ENCODE measurements at regions not wholly inside any gene's neighbourhood (a gene's known extent, or its start where the extent isn't known, plus 50 kb on each side); places are given as distances from the start of the nearest gene placed in this dataset.
"Not testable (repeated sequence)": the region's sequence is repeated elsewhere in the genome, so short reads cannot be mapped to it uniquely, and the experiment has no call there.

DNA sequence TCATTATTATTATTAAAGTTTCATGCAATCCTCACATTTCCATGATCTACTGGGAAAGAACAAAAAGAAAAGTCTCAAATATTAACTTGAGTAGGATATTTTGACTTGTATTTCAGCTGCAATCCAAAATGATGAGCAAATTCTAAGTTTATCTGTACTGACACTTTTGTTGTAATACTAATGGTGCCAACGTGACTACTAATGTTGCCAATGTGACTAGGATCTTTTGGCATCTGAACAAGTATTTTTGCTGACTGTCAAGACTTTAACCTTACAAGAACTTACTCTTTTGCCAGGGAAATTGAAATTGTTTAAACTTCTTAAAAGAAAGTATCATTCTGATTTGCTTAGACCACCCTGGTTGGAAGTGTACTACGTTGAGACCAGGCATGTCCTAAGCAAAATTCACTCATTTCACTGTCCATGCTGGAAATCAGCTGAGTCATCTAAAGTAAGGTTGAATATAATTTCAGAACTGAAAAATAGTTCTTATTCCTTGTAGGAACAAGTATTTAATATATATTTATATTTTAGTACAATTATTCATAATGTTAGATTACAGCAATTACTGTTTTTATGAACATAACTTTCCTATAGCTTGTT, 78.5 kb upstream of the LYZL1 start:
- DNase-seq (ENCODE audit: low read depth): no peak

DNA sequence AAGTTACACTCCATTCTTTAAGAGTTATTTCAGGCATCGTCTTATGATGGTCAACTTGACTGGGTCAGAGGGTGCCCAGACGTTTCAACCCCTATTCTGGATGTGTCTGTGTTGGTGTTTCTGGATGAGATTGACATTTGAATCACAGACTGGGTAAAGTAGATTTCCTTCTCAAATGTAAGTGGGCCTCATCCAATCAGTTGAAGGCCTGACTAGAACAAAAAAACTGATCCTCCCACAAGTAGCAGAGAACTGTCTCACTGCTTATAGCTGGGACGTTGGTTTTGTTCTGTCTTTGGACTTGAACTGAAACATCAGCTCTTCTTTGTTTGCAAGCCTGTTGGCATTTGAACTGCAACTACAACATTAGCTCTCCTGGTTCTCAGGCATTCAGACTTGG, 76.3 kb upstream of the LYZL1 start:
- no peak for DNase-seq (ENCODE audit: low read depth)

DNA sequence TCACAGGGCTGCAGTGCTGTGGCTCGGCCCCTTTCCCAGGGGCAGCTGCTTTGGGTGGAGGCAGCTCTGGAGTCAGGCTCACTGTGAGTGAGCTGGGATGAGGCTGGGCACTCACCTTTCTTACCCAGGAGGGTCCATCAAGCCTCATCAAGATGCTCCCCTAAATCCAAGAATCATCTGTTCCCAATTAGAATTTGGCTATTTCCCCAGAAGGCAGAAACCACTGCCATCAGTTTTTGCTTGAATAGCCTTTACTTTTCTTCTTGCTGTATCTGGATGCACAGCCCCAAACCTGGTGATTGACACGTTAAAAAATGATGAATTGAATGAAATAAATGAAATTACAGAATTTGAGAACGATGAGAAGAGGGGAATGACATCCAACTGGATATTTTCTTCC, 74.3 kb upstream of the LYZL1 start:
- DNase-seq (ENCODE audit: low read depth): no peak

DNA sequence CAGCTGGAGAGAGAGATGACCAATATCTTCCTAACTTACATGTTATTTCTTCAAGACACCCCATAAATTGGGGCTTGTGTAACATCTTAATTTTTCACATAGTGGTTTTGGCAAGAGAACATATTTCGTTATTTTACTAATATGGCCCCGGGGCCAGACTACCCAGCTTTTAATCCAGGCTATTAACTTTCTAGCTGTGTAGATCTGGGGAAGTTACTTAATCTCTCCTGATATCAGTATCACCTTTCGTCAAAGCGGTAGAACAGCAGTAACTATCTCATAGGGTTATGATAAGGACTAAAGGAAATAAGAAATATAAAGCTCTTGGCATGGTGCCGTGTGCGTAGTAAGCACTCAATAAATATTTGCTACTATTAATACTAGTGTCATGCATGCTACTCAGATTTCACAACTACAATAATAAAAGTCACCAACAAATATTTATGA, 71.6 kb upstream of the LYZL1 start:
- no peak for DNase-seq (ENCODE audit: low read depth)

DNA sequence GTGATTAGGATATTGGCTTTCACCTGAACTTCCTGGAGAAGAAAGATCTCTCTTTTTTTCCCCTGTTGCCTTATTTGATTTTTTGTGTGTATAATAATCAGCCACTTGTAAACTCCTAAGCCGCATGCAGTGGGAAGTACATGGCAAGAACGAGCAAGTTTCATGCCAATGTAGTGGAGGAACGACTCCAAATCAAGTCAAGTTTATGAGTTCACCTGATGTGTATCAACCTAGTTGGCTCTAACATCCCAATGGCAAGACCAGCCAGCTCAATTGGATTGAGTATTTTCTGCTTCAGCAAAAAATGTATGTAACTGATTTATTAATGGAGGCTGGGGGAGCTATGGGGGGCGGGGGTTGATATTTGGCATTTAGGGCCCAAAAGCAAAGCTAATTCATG, 65.5 kb upstream of the LYZL1 start:
- no peak for DNase-seq (ENCODE audit: low read depth)

DNA sequence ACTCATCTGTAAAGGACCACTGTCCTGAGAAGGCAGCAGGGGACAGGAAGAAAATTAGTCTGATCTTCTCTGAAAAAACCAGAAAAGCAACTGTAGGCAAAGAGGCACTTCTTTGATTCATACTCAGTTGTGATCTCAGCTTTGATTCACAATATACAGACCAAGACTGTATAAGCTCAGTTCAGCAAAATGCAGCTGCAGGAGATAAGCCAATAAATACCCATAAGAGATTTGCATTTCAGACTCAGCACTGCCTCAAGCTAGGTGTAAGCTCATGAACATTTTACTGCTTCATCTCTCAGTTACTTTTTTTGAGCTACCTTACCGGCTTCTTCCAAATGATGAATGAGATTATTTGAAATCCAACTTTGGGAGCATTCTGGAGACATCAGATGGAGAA, 64.2 kb upstream of the LYZL1 start:
- DNase-seq (ENCODE audit: low read depth): no peak

DNA sequence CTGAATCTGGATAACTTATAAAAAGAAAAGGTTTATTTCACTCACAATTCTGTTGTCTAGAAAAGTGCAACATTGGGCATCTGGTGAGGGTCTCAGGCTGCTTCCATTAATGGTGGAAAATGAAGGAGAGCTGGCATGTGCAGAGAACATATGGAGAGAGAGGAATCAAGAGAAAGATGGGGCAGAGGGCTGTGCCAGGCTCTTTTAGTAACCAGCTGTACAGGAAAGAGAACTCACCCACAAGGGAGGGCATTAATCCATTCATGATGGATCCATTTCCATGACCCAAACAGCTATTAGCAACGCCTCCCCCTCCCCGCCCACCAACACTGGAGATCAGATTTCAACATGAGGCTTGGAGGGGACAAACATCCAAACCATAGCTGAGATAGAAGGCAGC, 61.7 kb upstream of the LYZL1 start:
- DNase-seq (ENCODE audit: low read depth): no peak

DNA sequence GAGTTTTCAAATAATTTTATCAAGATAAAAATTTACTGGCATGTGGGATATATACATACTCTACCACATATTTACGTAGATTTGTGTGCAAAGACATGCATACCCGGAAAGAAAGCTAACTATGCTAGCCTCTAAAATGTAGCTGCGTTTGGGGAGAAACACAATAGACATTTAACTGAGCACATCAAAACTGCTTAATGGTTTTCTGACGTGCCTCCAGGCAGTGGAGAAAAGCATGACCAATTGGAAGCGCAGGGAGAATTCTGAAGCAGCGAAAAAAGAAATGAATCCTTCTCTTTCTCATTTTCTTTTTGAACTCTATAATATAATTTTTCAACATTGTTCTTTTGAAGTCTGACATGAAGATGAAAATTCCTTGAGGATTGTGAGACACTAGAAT, 60.3 kb upstream of the LYZL1 start:
- DNase-seq (ENCODE audit: low read depth): no peak

DNA sequence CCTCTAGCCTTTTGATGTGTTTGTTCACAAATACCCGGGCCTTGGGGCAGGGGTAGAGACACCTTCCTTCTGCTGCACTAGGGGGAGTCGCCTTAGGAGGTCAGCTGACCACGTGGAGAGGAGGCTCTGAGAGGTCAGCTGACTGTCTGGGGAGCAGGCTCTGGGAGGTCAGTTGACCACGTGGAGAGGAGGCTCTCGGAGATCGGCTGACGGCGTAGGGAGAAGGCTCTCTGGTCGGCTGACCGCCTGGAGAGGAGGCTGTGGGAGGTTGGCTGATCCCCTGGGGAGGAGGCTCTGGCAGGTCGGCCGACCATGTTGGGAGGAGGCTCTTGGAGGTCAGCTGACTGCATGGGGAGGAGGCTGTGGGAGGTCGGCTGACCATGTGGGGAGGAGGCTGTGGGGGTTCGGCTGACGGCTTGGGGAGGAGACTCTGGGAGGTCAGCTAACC, 59.6 kb upstream of the LYZL1 start:
- no peak for DNase-seq (ENCODE audit: low read depth)

DNA sequence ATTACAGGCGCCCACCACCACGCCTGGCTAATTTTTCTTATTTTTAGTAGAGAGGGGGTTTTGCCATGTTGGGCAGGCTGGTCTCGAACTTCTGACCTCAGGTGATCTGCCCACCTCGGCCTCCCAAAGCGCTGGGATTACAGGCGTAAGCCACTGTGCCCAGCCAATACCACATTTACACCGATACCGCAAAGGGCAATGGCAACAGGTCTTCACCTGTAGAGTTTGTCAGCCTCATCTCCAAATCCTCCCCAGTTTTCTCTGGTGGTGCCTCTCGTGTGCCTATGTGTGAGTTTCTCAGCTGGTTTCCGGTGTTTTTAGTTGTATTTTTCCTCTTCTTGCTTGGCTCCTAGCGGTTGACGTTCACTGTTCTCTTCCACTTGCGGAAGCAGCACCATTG, 52.0 kb upstream of the LYZL1 start:
- not testable (repeated sequence) for DNase-seq (ENCODE audit: low read depth)

DNA sequence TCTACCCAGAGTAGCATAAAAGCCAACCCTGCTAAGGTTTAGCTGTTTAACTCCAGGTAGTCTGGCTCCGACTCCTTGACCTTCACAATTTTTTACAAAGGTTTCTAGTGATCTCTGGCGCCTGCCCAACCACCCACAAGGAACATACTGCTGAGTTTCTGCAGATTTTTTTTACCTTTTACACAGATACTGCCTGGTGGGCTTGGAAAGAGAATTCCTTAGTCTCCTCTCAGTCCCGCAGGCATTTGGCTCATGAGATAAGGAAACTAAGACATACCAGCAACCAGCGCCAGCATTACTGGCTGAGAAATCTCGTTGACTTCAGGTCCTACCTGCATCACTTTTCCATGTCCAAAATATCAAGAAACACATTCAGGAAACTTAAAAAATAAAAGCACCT, 51.1 kb upstream of the LYZL1 start:
- DNase-seq (ENCODE audit: low read depth): no peak

DNA sequence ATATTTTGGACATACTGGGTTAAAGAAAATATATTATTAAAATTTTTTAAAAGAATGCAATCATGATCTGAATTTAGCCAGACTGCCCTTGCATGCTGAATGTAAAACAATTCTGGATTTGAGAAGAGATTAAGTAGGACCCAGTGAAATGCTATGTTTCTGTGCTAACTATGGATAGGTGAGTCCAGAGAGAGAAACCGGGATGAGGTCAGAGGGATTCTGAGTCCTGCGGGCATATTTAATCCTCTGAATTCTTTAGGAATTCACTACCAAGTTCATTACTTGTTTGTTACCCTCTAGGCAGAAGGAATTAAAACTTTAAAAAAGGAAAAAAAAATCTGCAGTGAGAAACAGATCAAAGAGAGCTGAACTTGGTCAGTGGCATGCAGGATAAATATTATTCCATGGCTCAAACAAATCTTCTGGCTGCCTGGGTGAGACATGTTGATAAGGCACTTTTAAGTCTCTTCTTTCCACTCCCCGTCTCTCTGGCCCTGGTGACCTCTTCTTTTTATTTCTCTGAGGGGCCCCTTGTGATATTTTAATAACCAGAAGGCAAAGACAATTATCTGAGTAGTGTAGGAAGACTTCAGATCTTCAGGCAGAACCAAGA, 50.2 kb upstream of the LYZL1 start:
- DNase-seq (ENCODE audit: low read depth): no peak

All from activated T-helper 9 cell treated with anti-CD3 and anti-CD28 coated beads, Interleukin-2, amount 50 U/mL, for 16 hours (primary cell).